GM12891 (cell line): ENCODE measurements at regions not wholly inside any gene's neighbourhood (a gene's known extent, or its start where the extent isn't known, plus 50 kb on each side); places are given as distances from the start of the nearest gene placed in this dataset.

ENCODE experiments used
- POLR2A ChIP-seq: IDR thresholded peaks from 2 replicates; pipeline ENCODE4 v1.6.1; 2011; ENCODE audit warnings: low read depth, low read length, control low read depth
- POLR2AphosphoS5 ChIP-seq: IDR thresholded peaks from 2 replicates; pipeline ENCODE4 v1.6.1; 2011; ENCODE audit warnings: low read depth, low read length, control low read depth
- TAF1 ChIP-seq: IDR thresholded peaks from 2 replicates; pipeline ENCODE4 v1.6.1; 2011; ENCODE audit warnings: low read depth, low read length, control low read depth

DNA sequence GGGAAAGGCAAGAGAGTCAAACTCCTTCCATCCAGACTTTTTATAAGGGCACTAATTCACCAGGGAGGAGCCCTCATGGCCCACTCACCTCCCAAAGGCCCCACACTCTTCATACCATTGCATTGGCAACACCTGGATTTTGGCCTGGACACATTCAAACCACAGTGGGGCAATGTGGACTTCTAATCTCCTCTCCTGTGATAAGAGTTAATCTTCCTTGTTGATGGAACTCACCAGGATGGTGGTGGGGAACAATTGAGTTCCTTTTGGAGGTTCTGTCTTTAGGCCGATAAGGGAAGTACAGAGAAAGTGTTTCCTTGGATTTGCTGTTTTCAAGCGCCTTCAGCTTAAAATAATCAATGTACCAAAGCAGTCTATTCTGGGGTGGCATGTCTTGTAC is 268.7 kb downstream of the CD83 start:
- no peak for TF ChIP-seq TAF1
- no peak for TF ChIP-seq POLR2A
- no peak for TF ChIP-seq POLR2AphosphoS5
